ENCODE measurements at regions not wholly inside any gene's neighbourhood (a gene's known extent, or its start where the extent isn't known, plus 50 kb on each side); places are given as distances from the start of the nearest gene placed in this dataset.
A peak's percentile ranks its signal among the peaks of the same experiment; 100 is the strongest.

DNA sequence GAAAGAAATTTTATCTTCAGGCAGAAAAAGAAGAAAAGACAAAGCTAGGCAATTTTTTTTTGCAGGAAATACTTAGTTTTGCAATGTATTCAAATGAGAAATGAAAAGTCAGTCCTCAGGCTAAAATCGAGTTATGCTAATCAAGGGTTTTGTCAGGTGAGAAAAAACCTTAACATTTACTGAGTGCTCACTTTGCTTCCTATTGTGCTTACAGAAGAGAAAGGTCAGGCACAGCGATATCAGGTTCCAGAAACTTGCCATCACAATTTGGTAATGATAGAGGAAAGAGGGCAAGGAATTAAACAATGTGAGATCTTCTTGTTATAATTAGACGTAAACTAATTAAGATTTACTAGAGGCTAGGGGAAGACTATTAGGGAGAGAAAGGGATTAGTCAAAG lies 431.7 kb upstream of the CTNND2 start:
- Histone ChIP-seq H3K9me3 (ENCODE audit: control insufficient read depth, low read length) (no peaks in the 10 kb centered on the region), H3K27me3 (ENCODE audit: control insufficient read depth, insufficient read depth, low read length, poor library complexity, severe bottlenecking) (no peaks in the 10 kb centered on the region), H3K36me3 (ENCODE audit: control insufficient read depth, insufficient read depth, low read length) (no peaks in the 10 kb centered on the region), H3K27ac (ENCODE audit: low read depth, low read length) (no peak overlapping the region), H3K4me1 (ENCODE audit: control insufficient read depth, insufficient read depth, low read length) (peaks cover 5% of the 10 kb centered on the region), H3K9ac (ENCODE audit: extremely low read depth, low read length, poor library complexity, severe bottlenecking) (no peak overlapping the region), H3K4me3 (ENCODE audit: low read length) (no peak overlapping the region)
- no peaks in the 10 kb centered on the region for H3K9me3 Mint-ChIP-seq
- H3K4me1 Mint-ChIP-seq = peaks cover 42% of the 10 kb centered on the region
- DNase-seq = no peak
- TF ChIP-seq, protein P1, sequence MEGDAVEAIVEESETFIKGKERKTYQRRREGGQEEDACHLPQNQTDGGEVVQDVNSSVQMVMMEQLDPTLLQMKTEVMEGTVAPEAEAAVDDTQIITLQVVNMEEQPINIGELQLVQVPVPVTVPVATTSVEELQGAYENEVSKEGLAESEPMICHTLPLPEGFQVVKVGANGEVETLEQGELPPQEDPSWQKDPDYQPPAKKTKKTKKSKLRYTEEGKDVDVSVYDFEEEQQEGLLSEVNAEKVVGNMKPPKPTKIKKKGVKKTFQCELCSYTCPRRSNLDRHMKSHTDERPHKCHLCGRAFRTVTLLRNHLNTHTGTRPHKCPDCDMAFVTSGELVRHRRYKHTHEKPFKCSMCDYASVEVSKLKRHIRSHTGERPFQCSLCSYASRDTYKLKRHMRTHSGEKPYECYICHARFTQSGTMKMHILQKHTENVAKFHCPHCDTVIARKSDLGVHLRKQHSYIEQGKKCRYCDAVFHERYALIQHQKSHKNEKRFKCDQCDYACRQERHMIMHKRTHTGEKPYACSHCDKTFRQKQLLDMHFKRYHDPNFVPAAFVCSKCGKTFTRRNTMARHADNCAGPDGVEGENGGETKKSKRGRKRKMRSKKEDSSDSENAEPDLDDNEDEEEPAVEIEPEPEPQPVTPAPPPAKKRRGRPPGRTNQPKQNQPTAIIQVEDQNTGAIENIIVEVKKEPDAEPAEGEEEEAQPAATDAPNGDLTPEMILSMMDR (conservative IDR thresholded peaks at IDR 0.05) = no peak
- WGBS, 2 experiments (ENCODE audit: insufficient coverage in 1 of 2, insufficient read length in 1 of 2) = 11 to 33% methylated on average over 1 to 3 of the region's 3 CpGs
- H3K27ac Mint-ChIP-seq = peak overlapping the region; percentile 10
- H3K36me3 Mint-ChIP-seq (ENCODE audit: low read depth) = peaks cover 4% of the 10 kb centered on the region
- H3K27me3 Mint-ChIP-seq (ENCODE audit: insufficient read depth) = no peaks in the 10 kb centered on the region
- no peak overlapping the region for H3K4me3 Mint-ChIP-seq

DNA sequence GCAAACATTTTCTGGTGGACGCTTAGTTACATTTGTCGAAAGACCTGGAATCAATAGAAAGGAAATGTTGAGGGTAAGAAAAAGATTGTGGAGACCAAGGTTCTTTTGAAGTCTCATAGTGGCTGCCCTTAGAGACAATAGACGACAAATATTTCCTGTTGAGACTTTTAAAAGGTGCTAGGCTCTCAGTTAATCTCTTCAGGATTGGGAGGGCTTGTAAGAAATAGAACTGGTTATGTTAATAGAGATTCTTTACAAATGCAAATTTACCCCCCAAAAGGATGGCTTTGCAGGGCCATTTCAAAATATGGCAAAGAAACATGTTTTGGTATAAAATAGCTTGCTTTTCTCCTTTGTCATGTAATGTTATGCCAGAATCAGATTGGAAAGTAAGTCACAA lies 428.2 kb upstream of the CTNND2 start:
- WGBS, 2 experiments (ENCODE audit: insufficient coverage in 1 of 2, insufficient read length in 1 of 2) = 8 to 21% methylated on average over 3 of the region's 3 CpGs
- Histone ChIP-seq H3K4me1 (ENCODE audit: control insufficient read depth, insufficient read depth, low read length) (peaks cover 5% of the 10 kb centered on the region), H3K9ac (ENCODE audit: extremely low read depth, low read length, poor library complexity, severe bottlenecking) (no peak overlapping the region), H3K27ac (ENCODE audit: low read depth, low read length) (no peak overlapping the region), H3K4me3 (ENCODE audit: low read length) (no peak overlapping the region), H3K27me3 (ENCODE audit: control insufficient read depth, insufficient read depth, low read length, poor library complexity, severe bottlenecking) (no peaks in the 10 kb centered on the region), H3K36me3 (ENCODE audit: control insufficient read depth, insufficient read depth, low read length) (no peaks in the 10 kb centered on the region), H3K9me3 (ENCODE audit: control insufficient read depth, low read length) (peaks cover 17% of the 10 kb centered on the region)
- peaks cover 46% of the 10 kb centered on the region for H3K4me1 Mint-ChIP-seq
- peaks cover 13% of the 10 kb centered on the region for H3K9me3 Mint-ChIP-seq
- peaks cover 14% of the 10 kb centered on the region for H3K36me3 Mint-ChIP-seq (ENCODE audit: low read depth)
- peak overlapping the region; percentile 11 for H3K4me3 Mint-ChIP-seq
- H3K27ac Mint-ChIP-seq = peak overlapping the region; percentile 86
- TF ChIP-seq, protein P1 (conservative IDR thresholded peaks at IDR 0.05) = no peak
- no peak for DNase-seq
- no peaks in the 10 kb centered on the region for H3K27me3 Mint-ChIP-seq (ENCODE audit: insufficient read depth)

DNA sequence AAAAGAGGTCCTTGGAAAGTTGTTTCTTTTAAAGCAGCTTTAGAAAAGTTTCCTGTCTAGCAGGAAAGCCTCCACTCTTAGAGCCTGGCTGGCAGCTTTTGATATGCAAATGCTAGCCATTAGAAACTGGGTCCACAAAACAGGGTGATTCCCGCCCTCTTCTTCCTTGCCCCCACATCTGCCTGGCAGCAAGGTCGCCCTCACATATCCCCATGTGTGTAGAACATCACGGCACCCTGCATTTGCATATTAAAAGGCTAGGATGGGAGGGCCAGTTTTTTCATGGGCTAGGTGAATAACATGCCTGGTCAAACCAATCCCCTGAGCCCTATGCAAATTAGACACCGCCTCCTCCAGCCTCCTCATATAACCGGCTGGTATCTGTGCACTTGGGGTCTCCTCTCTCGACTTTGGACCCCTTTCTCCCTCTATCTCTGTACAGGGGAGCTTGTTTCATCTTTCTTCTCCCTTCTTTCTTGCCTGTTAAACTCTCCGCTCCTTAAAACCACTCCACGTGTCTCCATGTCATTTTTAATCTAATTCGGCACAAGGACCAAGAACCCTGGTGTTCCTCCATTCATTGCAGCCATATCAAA lies 426.8 kb upstream of the CTNND2 start:
- Mint-ChIP-seq H3K9me3 (peaks cover 25% of the 10 kb centered on the region), H3K27me3 (ENCODE audit: insufficient read depth) (no peaks in the 10 kb centered on the region), H3K36me3 (ENCODE audit: low read depth) (peaks cover 21% of the 10 kb centered on the region), H3K4me3 (no peak overlapping the region), H3K4me1 (peaks cover 38% of the 10 kb centered on the region), H3K27ac (no peak overlapping the region)
- 53 to 60% methylated on average over 4 to 9 of the region's 9 CpGs for WGBS, 2 experiments (ENCODE audit: insufficient coverage in 1 of 2, insufficient read length in 1 of 2)
- Histone ChIP-seq H3K4me1 (ENCODE audit: control insufficient read depth, insufficient read depth, low read length) (peaks cover 4% of the 10 kb centered on the region), H3K27me3 (ENCODE audit: control insufficient read depth, insufficient read depth, low read length, poor library complexity, severe bottlenecking) (no peaks in the 10 kb centered on the region), H3K9ac (ENCODE audit: extremely low read depth, low read length, poor library complexity, severe bottlenecking) (no peak overlapping the region), H3K27ac (ENCODE audit: low read depth, low read length) (no peak overlapping the region), H3K9me3 (ENCODE audit: control insufficient read depth, low read length) (peaks cover 30% of the 10 kb centered on the region), H3K4me3 (ENCODE audit: low read length) (no peak overlapping the region), H3K36me3 (ENCODE audit: control insufficient read depth, insufficient read depth, low read length) (no peaks in the 10 kb centered on the region)
- TF ChIP-seq, protein P1 (conservative IDR thresholded peaks at IDR 0.05) = no peak
- peak; percentile 91 for DNase-seq
